Tibial artery (tissue), 4 donors: ENCODE measurements at regions not wholly inside any gene's neighbourhood (a gene's known extent, or its start where the extent isn't known, plus 50 kb on each side); places are given as distances from the start of the nearest gene placed in this dataset.

Source experiments
- DNase-seq, 2 donors: peaks; one replicate each; pipeline ENCODE4 v3.0.0-alpha.2; 2019
- H3K27ac ChIP-seq, 2 donors: fragments of 200-600 bp; sonication (generic) in 1 of 2; 1 replicate in 1 of 2; 2 replicates in 1 of 2; pipeline ENCODE4 v1.5.1; 2018 to 2019; ENCODE audit warnings: mild to moderate bottlenecking in 1 of 2
- H3K27me3 ChIP-seq, 2 donors: fragments of 200-600 bp; sonication (generic) in 1 of 2; one replicate each; pipeline versions ENCODE4 v1.5.1 to v1.6.0; 2016 to 2019
- H3K36me3 ChIP-seq, 3 donors: fragments of 200-600 bp; sonication (generic) in 2 of 3; one replicate each; pipeline ENCODE4 v1.5.1; 2016 to 2019; ENCODE audit warnings: mild to moderate bottlenecking in 2 of 3
- H3K4me1 ChIP-seq, 4 donors: fragments of 200-600 bp; sonication (generic) in 2 of 4; 1 replicate in 3 of 4; 2 replicates in 1 of 4; pipeline ENCODE4 v1.5.1; 2016 to 2019
- H3K4me3 ChIP-seq, 2 donors: fragments of 200-600 bp; sonication (generic) in 1 of 2; 1 replicate in 1 of 2; 2 replicates in 1 of 2; pipeline ENCODE4 v1.5.1; 2018 to 2019; ENCODE audit warnings: mild to moderate bottlenecking in 2 of 2
- H3K9me3 ChIP-seq, 3 donors: fragments of 200-600 bp; sonication (generic) in 1 of 3; one replicate each; pipeline ENCODE4 v1.5.1; 2016 to 2019
- CTCF ChIP-seq, 2 experiments: fragments of 200-600 bp in 1 of 2; fragments of 450-650 bp in 1 of 2; IDR thresholded peaks; one replicate each; pipeline ENCODE4 v1.5.1; 2017 to 2019; ENCODE audit warnings: antibody characterized with exemption in 2 of 2, mild to moderate bottlenecking in 1 of 2, moderate library complexity in 1 of 2
- intact Hi-C: fragments of 100-400 bp; cut with DNase I; formaldehyde crosslinking; loops from one replicate; pipeline ENCODE4 v1.15.0; 2023; ENCODE audit warnings: low total_unique reads

- no peak for TF ChIP-seq CTCF (IDR thresholded peaks at IDR 0.05)
- no peak for DNase-seq
- no peaks in the 10 kb centered on the region for H3K4me1 ChIP-seq
Observed at GRCh38 chr2:58655152-58655551, 414.0 kb upstream of the FANCL start.

GRCh38 chr2:58651930-58652329, 410.8 kb upstream of the FANCL start:
- Histone ChIP-seq H3K4me3 (no peak overlapping the region), H3K27me3 (no peaks in the 10 kb centered on the region), H3K27ac (no peak overlapping the region), H3K4me1 (no peaks in the 10 kb centered on the region), H3K36me3 (no peaks in the 10 kb centered on the region), H3K9me3 (no peaks in the 10 kb centered on the region)
- no peak for TF ChIP-seq CTCF (IDR thresholded peaks at IDR 0.05)
- no peak for DNase-seq
- intact Hi-C loops, result no loop called here

More at GRCh38 chr2:58655152-58655551, 414.0 kb upstream of the FANCL start:
- Histone ChIP-seq H3K4me3 (no peak overlapping the region), H3K9me3 (no peaks in the 10 kb centered on the region), H3K27me3 (no peaks in the 10 kb centered on the region), H3K27ac (no peak overlapping the region), H3K36me3 (no peaks in the 10 kb centered on the region)
- intact Hi-C loops, result no loop called here

GRCh38 chr2:58650781-58651180, 409.7 kb upstream of the FANCL start:
- H3K27ac ChIP-seq, result no peak overlapping the region
- DNase-seq, result no peak
- intact Hi-C loops, result no loop called here
- no peak for TF ChIP-seq CTCF (IDR thresholded peaks at IDR 0.05)
- H3K9me3 ChIP-seq, result no peaks in the 10 kb centered on the region
- no peaks in the 10 kb centered on the region for H3K27me3 ChIP-seq
- H3K36me3 ChIP-seq, result no peaks in the 10 kb centered on the region
- no peaks in the 10 kb centered on the region for H3K4me1 ChIP-seq
- no peak overlapping the region for H3K4me3 ChIP-seq

GRCh38 chr2:58649756-58650155, 408.6 kb upstream of the FANCL start:
- TF ChIP-seq CTCF (IDR thresholded peaks at IDR 0.05), result no peak
- H3K4me1 ChIP-seq, result no peaks in the 10 kb centered on the region
- intact Hi-C loops, result no loop called here
- H3K36me3 ChIP-seq, result no peaks in the 10 kb centered on the region
- no peak overlapping the region for H3K27ac ChIP-seq
- DNase-seq, result no peak
- no peak overlapping the region for H3K4me3 ChIP-seq
- H3K27me3 ChIP-seq, result no peaks in the 10 kb centered on the region
- no peaks in the 10 kb centered on the region for H3K9me3 ChIP-seq

- no peak overlapping the region for H3K27ac ChIP-seq
- intact Hi-C loops, result no loop called here
- no peak overlapping the region for H3K4me3 ChIP-seq
- TF ChIP-seq CTCF (IDR thresholded peaks at IDR 0.05), result no peak
- H3K36me3 ChIP-seq, result no peaks in the 10 kb centered on the region
- no peaks in the 10 kb centered on the region for H3K27me3 ChIP-seq
- H3K9me3 ChIP-seq, result no peaks in the 10 kb centered on the region
- H3K4me1 ChIP-seq, result no peaks in the 10 kb centered on the region
- no peak for DNase-seq
Observed at GRCh38 chr2:58645017-58645416, 403.9 kb upstream of the FANCL start.

GRCh38 chr2:58644451-58644850, 403.3 kb upstream of the FANCL start:
- H3K27ac ChIP-seq, result no peak overlapping the region
- no peak overlapping the region for H3K4me3 ChIP-seq
- no peaks in the 10 kb centered on the region for H3K36me3 ChIP-seq
- H3K9me3 ChIP-seq, result no peaks in the 10 kb centered on the region
- DNase-seq, result no peak
- no peaks in the 10 kb centered on the region for H3K4me1 ChIP-seq
- intact Hi-C loops, result no loop called here
- H3K27me3 ChIP-seq, result no peaks in the 10 kb centered on the region
- no peak for TF ChIP-seq CTCF (IDR thresholded peaks at IDR 0.05)
